WERI-Rb-1 (cell line): ENCODE measurements at regions not wholly inside any gene's neighbourhood (a gene's known extent, or its start where the extent isn't known, plus 50 kb on each side); places are given as distances from the start of the nearest gene placed in this dataset.
"Not testable (repeated sequence)": the region's sequence is repeated elsewhere in the genome, so short reads cannot be mapped to it uniquely, and the experiment has no call there.

Experiments
- DNase-seq: peaks from one replicate; pipeline ENCODE4 v3.0.0-alpha.2; 2020
- H3K27ac ChIP-seq: fragments of 250-450 bp; sonication (Bioruptor Pico); 2 replicates; pipeline ENCODE4 v1.5.1; 2020; ENCODE audit warnings: mild to moderate bottlenecking, moderate library complexity
- H3K27me3 ChIP-seq: fragments of 250-450 bp; sonication (Bioruptor Pico); 2 replicates; pipeline ENCODE4 v1.5.1; 2021; ENCODE audit warnings: mild to moderate bottlenecking, low read depth, moderate library complexity; ENCODE audit not compliant: insufficient read depth, severe bottlenecking
- H3K36me3 ChIP-seq: fragments of 250-450 bp; sonication (Bioruptor Pico); 2 replicates; pipeline ENCODE4 v1.5.1; 2020; ENCODE audit warnings: mild to moderate bottlenecking, moderate library complexity
- H3K4me3 ChIP-seq: 2 replicates; pipeline ENCODE4 v1.5.1; 2011; ENCODE audit warnings: low read depth, mild to moderate bottlenecking, control low read depth, low read length
- H3K9me3 ChIP-seq: fragments of 250-450 bp; sonication (Bioruptor Pico); 2 replicates; pipeline ENCODE4 v1.5.1; 2021; ENCODE audit warnings: mild to moderate bottlenecking, moderate library complexity; ENCODE audit not compliant: severe bottlenecking
- CTCF ChIP-seq: IDR thresholded peaks from 2 replicates; pipeline ENCODE4 v1.5.1; 2011; ENCODE audit warnings: low read depth, mild to moderate bottlenecking, control low read depth, inconsistent platforms, low read length

- H3K27ac ChIP-seq: peak overlapping the region; percentile 16; the same call in 1 of the 2 replicates
- no peaks in the 10 kb centered on the region for H3K27me3 ChIP-seq
- H3K9me3 ChIP-seq: no peaks in the 10 kb centered on the region
- no peak overlapping the region for H3K4me3 ChIP-seq
- H3K36me3 ChIP-seq: no peaks in the 10 kb centered on the region
- DNase-seq: peak; percentile 56
- TF ChIP-seq CTCF: no peak
Observed at GRCh38 chr6:93183531-93183972, 235.8 kb downstream of the EPHA7 start.

DNA sequence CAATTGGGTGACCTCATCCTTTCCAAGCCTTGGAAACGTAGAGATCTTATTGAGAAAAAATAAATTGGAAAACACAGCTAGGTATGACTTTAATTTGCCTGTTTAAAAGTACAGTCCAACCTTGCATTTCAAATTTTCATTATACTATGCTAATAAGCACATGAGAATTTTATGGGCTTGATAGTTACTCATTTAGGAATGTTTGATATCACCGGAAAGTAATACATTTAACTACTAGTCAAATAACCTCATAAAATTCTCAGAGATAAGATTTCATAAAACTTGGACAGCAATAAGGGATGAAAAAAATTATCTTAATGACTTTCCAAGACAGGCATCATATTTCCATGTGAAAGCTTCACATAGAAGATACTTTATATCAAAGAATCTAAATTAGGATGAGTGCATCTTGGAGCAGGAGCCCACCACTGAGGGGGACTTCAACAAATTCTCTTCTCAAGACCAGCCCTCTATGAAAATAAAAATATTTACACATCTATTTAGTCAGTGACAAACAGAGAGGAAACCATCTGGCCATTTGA lies 236.3 kb downstream of the EPHA7 start:
- Histone ChIP-seq H3K4me3 (no peak overlapping the region), H3K36me3 (no peaks in the 10 kb centered on the region), H3K27ac (peak overlapping the region; percentile 16; the same call in 1 of the 2 replicates), H3K9me3 (no peaks in the 10 kb centered on the region), H3K27me3 (no peaks in the 10 kb centered on the region)
- no peak for TF ChIP-seq CTCF
- no peak for DNase-seq

GRCh38 chr6:93177918-93178317 lies 241.4 kb downstream of the EPHA7 start:
- Histone ChIP-seq H3K27ac (no peak overlapping the region), H3K27me3 (no peaks in the 10 kb centered on the region), H3K4me3 (no peak overlapping the region), H3K9me3 (no peaks in the 10 kb centered on the region), H3K36me3 (no peaks in the 10 kb centered on the region)
- no peak for TF ChIP-seq CTCF
- DNase-seq: no peak

GRCh38 chr6:93177438-93177837 lies 241.9 kb downstream of the EPHA7 start:
- Histone ChIP-seq H3K9me3 (no peaks in the 10 kb centered on the region), H3K27ac (no peak overlapping the region), H3K4me3 (no peak overlapping the region), H3K27me3 (no peaks in the 10 kb centered on the region), H3K36me3 (no peaks in the 10 kb centered on the region)
- TF ChIP-seq CTCF: no peak
- DNase-seq: no peak

- DNase-seq: no peak
- Histone ChIP-seq H3K9me3 (no peaks in the 10 kb centered on the region), H3K36me3 (no peaks in the 10 kb centered on the region), H3K4me3 (no peak overlapping the region), H3K27ac (no peak overlapping the region), H3K27me3 (no peaks in the 10 kb centered on the region)
- TF ChIP-seq CTCF: no peak
Observed at GRCh38 chr6:93176070-93176469, 243.3 kb downstream of the EPHA7 start.

DNA sequence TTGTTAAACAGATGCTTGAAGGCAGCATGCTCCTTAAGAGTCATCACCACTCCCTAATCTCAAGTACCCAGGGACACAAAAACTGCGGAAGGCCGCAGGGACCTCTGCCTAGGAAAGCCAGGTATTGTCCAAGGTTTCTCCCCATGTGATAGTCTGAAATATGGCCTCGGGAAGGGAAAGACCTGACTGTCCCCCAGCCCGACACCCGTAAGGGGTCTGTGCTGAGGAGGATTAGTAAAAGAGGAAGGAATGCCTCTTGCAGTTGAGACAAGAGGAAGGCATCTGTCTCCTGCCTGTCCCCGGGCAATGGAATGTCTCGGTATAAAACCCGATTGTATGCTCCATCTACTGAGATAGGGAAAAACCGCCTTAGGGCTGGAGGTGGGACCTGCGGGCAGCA lies 245.8 kb downstream of the EPHA7 start:
- H3K36me3 ChIP-seq, H3K27me3 ChIP-seq, H3K27ac ChIP-seq, H3K9me3 ChIP-seq, H3K4me3 ChIP-seq, DNase-seq: not testable (repeated sequence)
